T-helper 2 cell treated with Interferon-gamma antibody and Interleukin-4, amounts not matched to agents 5 μg/mL and 100 μg/mL, for 36 hours (primary cell): ENCODE measurements at regions not wholly inside any gene's neighbourhood (a gene's known extent, or its start where the extent isn't known, plus 50 kb on each side); places are given as distances from the start of the nearest gene placed in this dataset.

Source experiments
- DNase-seq: peaks from one replicate; pipeline ENCODE4 v3.0.0; 2021; ENCODE audit warnings: low spot score
- H3K27ac Mint-ChIP-seq: one replicate; pipeline ENCODE4 v1.8.0; 2021; ENCODE audit warnings: mild to moderate bottlenecking, mixed read lengths
- H3K27me3 Mint-ChIP-seq: one replicate; pipeline ENCODE4 v1.8.0; 2021; ENCODE audit warnings: low read depth, mixed read lengths
- H3K36me3 Mint-ChIP-seq: one replicate; pipeline ENCODE4 v1.8.0; 2021; ENCODE audit warnings: low read depth, mixed read lengths
- H3K4me1 Mint-ChIP-seq: one replicate; pipeline ENCODE4 v1.8.0; 2021; ENCODE audit warnings: low read depth, mixed read lengths
- H3K4me3 Mint-ChIP-seq: one replicate; pipeline ENCODE4 v1.8.0; 2022; ENCODE audit warnings: mild to moderate bottlenecking, moderate library complexity, mixed read lengths
- H3K9me3 Mint-ChIP-seq: one replicate; pipeline ENCODE4 v1.8.0; 2021; ENCODE audit warnings: mixed read lengths

DNA sequence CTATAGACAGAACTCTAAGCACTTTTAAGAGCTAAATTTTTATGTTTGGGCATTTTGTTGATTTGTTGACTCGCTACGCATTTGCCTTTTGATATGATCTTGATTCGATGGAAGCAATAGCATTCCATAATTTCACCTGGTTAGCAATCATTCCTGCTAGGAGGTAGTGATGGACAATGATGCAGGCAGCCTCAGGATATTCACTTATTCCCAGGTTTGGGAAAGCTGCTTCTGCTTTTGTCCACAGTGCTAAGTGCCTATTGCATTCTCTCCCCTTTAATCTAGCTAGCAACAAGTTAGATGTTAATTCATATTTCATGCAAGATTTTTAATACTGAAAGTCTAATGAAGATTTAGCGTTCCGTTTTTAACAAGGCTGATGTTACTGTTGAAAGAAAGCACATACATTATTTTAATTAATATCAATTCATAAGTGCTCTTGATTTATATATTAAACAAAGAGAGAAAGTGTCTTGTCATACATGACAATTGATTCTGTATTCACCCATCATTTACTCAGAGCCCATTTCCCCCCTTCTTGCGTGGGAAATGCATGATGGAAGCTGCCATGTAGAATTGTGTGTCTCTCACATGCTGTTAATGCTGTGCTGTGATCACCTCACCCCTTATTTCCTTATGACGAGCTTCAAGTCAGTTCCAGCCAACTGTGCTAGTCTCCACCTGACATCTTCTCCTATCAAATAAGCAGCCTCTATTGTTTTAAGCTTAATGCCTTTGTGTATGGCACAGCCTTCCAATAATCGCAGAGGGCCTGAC, 53.0 kb upstream of the TMCO5A start:
- Mint-ChIP-seq H3K4me1 (no peaks in the 10 kb centered on the region), H3K9me3 (no peaks in the 10 kb centered on the region), H3K36me3 (no peaks in the 10 kb centered on the region), H3K4me3 (no peak overlapping the region), H3K27ac (no peak overlapping the region), H3K27me3 (no peaks in the 10 kb centered on the region)
- DNase-seq, result no peak

DNA sequence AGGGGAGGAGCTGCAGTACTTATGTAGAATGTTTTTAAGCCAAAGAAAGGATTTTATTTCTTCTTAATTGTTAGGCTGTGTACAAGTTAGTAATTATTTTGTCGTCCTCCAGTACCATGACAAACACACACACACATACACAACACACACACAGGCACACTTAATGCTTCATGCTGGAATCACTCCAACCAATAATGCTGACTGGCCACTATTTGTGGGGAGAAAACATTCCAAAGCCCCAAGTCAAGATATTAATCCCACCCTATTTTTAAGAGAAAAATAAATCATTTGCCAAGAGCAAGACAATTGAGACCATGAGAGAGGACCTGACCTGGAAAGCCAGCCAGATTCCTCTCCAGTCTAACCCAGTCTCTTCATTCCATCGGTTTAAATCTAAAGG, 51.8 kb upstream of the TMCO5A start:
- H3K4me1 Mint-ChIP-seq, result no peaks in the 10 kb centered on the region
- no peaks in the 10 kb centered on the region for H3K27me3 Mint-ChIP-seq
- no peak for DNase-seq
- H3K27ac Mint-ChIP-seq, result no peak overlapping the region
- H3K4me3 Mint-ChIP-seq, result no peak overlapping the region
- H3K36me3 Mint-ChIP-seq, result no peaks in the 10 kb centered on the region
- H3K9me3 Mint-ChIP-seq, result no peaks in the 10 kb centered on the region
